NCI-H146 treated with DMSO at 0.1 percent for 48 hours (cell line): ENCODE measurements at regions not wholly inside any gene's neighbourhood (a gene's known extent, or its start where the extent isn't known, plus 50 kb on each side); places are given as distances from the start of the nearest gene placed in this dataset.

Source experiments
- DNase-seq: peaks from one replicate; lab custom pipeline; 2025; ENCODE audit not compliant: unreplicated experiment; lab: John Stamatoyannopoulos, UW

GRCh38 chr15:31472636-31473384, 146.2 kb downstream of the KLF13 start:
- DNase-seq = no peak

DNA sequence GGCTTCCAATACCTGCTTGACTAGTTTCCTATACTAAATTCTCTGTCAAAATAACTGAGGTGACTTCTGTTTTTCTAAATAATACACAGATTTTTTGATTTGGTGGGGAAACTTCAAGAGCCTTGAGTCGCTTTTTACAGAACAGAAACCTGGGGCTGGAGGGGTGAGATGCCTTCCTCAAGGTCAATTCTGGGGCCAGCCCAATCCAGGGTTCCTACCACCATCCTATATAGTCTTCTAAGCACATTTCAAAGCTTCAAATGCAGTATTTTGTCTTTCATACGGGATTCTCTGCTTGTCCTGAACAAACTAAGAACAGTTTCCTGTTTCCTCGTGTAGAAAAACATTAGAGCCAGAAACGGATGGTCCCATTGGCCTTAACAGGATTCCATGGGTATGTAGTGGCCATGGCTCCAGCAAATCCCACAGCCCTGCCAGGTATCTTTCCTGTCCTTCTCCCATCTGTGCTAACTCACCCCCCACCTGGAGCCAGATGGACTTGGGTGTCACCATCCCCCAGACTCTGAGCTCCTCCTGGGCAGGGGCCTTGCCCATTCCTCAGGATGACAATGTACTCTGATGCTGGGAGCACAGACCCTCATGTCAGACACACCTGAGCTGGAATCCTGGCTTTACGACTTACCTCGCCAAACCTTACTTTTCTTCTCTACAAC, 146.9 kb downstream of the KLF13 start:
- no peak for DNase-seq

- no peak for DNase-seq
Measured at GRCh38 chr15:31474059-31474868, 147.6 kb downstream of the KLF13 start.

DNA sequence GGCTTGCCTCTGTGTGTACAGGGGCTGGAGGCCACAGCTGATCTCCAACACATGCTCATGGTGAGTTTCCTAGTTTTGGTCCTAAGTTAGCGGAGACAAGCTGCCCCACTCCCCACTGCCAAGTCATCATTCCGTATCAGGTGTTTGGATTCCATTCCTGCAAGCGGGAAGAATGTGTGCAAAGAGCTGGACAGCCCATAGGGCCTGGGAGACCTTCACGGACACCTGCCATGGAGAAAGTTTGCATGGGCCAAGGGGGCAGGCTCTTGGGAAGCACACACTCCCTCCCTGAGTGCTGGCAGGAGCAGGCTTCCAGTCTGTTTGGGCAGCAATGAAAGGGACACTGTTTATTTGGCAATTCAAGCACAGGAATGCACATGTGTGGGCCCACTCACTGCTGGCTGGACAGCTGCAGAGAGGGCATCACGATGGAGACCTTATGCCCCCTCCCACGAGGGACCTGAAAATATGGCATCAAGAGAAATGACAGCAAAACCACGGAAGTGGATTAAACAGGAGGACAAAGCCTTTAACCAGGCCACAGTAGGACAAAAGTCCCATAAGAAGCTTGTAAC, 149.7 kb downstream of the KLF13 start:
- no peak for DNase-seq

DNA sequence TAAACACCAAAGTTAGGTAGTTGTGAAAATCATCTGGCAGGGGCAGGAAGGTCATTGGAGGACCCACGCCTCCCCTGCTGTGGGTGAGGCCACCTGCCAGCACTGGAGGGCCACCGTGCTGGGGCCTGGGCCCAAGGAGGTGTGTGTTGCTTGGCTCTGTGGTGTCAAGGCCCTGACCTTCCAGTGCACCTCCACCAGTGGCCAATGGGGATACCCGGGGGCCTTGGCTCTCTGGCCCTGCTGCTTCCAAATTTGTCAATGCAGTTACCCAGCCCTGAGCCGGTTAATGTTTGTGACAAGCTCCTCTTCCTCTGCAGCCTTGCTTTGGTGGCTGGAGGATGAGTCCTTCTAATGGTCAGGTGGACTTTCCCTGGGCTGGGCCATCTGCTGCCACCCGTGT, 150.2 kb downstream of the KLF13 start:
- no peak for DNase-seq

DNA sequence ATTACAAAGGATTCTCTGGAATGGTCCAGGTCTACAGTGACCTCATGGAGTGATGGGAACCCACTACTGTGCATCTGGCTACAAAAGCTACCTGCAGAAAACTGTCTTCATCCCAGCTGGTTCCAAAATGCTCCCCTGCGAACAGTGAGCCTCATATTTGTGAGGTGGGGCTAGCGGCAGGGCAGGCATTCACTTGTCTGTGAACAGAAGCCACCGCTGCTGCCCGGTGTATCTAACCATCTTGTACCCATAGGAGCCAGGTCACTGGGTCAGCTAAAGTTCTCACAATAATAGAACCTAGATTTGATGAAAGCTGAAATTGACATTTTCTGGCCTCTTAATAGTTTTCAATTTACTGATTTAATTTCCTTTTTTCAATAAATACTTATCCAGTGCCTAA, 150.7 kb downstream of the KLF13 start:
- no peak for DNase-seq

- DNase-seq = no peak
Measured at GRCh38 chr15:31477851-31478701, 151.4 kb downstream of the KLF13 start.

DNA sequence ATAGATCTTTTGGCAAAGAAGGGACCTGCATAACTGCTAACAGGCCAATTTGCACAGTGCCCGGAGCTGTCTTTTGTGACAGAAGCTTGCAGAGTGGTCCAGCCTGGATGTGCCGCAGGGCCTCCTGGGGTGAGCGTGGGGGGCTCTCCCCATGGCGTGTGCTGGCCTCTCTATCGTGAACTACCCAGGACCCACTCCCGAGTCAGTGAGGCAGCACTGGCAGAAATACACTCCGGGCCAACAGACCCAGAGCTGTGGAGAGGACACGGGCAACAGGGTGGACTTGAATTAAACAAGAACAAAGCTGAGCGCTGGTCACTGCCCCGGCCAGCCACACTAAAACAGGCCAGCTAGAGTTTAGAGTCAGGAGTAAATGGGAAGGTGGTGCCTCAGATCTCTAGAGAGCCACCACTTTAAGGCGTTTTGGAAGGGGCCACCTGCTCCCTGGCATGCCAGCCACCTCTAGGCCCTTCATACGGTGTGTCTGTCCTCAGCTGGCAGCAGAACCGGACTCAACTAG, 152.1 kb downstream of the KLF13 start:
- no peak for DNase-seq

DNA sequence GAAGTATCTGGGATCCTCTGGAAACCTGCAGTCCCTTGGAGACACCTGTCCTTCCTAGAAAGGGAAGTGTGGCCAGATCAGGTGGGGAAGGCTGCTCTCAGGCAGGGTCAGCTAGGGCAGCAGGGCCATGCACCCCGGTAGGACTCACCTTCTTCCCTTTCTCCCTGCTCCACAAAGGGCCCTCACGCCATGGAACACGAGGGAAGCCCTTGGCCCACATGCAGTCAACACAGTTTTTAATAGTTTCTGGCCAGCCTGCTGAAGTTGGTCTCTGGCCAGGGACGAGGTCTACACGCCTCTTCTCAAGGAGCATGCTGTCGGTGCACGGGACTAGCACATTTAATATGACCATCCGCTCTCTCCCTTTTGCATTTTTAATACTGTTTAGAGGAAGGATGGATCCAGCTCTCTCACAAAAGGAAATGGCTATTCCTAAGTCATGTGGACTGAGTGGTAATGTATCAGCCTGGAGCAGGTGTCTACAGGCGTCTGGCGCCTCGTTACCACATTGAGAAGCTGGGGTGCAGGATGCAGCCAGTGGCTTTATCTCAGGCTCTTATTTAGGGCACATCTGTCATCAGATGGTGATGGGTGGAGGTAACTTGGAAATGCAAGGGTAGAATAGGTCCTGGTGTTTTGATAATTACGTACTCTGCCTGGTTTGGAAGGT, 153.9 kb downstream of the KLF13 start:
- DNase-seq = no peak

GRCh38 chr15:31481142-31481541, 154.5 kb downstream of the KLF13 start:
- DNase-seq = no peak

DNA sequence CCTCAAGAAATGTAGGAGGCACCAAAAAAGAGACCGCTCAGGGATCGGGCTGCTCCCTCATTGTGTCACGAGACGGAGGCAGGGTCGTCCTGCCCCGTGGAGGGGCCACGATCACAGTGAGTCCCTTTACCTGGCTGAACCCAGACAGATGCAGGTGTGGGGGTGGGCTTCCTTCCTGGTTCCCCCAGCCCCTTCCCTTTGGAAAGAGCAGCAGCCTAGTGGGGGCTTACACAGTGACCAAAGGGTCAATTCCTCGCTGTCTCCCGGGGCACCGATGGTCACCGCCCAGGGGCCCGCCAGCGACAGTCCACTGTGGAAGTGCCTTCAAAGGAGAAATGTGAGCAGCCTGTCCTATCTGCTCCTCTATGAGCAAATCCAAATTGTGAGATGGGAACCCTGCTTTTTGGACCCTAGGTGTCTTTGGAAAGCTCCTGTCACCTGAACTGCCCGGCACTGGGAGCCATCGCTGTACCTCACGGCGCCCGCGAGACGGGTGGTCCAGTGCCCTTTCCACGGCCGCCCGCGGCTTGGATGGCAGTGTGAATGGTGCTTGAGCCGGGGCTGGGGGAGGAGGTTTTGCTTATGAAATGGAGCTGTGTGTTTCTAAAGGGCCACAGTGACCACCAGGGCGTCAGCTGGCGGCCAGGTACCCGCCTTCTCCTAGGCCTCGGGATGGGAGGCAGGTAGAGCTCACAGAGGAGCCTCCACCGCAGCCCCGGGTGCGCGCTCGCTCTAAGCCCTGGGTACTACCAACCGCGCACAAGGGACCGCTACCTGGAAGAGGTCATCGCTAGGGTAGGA, 155.7 kb downstream of the KLF13 start:
- DNase-seq = no peak

- no peak for DNase-seq
Measured at GRCh38 chr15:31483053-31483985, 156.7 kb downstream of the KLF13 start.

DNA sequence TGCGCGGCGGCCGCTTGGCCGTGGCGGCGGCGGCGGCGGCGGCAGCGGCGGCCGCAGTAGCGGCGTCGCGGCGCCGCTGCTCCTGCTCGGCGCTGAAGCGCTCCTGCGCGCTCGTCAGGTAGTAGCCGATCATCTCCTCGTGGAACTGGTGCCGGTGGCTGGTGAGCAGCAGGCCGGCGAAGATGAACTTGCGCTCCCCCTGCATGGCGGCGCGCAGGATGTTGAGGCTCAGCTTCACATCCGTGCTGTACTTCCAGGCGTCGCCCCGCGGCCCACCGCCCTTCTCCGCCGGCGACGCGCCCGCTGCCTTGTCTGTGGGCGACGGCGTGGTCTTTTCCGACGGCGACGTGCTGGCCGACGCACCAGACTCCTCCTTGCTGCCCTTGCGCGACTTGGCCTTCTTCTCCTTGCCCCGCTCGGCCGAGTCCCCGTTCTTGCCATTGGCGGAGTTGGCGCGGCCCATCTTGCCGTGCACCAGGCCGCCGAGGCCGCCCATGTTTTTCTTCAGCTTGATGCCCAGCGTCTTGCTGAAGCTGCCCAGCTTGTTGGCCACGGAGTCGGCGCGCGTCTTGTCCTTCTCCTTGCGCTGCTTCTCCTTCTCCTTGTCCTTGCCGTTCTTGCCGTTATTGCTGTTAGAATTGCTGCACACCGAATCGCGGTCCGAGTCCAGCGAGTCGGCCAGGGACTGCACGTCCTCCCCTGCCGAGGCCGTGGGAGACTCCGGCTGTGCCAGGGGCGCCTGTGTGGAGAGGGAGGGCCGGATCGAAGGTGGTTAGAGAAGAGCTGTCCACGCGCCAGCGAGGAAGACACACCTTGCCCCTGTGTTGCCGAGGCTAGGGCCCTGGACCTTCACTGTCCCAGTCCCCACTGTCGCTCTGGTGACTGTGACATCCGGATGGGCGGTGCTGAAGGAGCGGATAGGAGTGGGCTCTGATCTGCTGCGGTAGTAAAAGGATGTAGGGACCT, 157.6 kb downstream of the KLF13 start:
- DNase-seq = no peak

- DNase-seq = no peak
Measured at GRCh38 chr15:31484986-31485385, 158.4 kb downstream of the KLF13 start.

DNA sequence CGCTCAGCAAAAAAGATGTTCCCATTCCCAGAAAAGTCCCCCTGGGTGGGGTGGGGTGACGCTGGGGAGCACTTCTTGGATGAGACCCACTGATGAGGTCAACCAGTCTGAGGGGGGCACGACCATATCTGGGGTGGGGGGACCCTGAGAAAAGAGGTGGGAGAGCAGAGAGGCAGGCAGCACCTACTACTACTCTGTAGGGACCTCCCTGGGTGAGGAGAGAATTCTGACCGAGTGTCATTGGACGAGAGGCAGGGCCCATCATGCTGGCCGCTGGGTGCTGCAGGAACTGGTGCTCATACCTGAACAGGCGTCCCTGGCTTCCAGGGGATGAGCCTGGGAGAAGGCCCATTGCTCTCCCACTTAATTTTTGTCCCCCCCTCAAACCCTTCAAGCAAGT, 158.8 kb downstream of the KLF13 start:
- no peak for DNase-seq

GRCh38 chr15:31485911-31486461, 159.4 kb downstream of the KLF13 start:
- no peak for DNase-seq

DNA sequence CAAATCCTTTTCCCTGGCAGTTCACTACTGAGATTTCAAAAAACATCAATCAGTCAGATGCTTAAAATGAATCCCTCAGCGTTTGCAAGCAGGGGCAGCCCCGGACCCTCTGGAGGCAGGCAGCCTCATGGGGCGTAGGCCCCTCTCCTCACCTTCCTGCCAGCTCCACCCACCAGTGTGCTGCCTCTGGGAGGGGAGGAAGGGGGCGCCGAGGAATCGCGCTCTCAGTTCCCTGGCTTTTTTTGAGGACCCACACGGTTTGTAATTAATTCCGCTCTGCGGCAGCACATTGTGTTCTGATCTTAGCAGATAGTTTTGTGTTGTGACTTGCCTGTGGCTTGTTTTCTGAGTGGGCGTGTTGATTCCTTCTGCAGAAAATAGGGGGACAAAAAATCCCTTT, 159.9 kb downstream of the KLF13 start:
- DNase-seq = no peak
